ENCODE measurements at regions not wholly inside any gene's neighbourhood (a gene's known extent, or its start where the extent isn't known, plus 50 kb on each side); places are given as distances from the start of the nearest gene placed in this dataset.

- DNase-seq (ENCODE audit: low spot score), result no peak
Measured at GRCh38 chr4:124177647-124178425, 534.7 kb downstream of the ANKRD50 start.

GRCh38 chr4:124178449-124179021 lies 534.0 kb downstream of the ANKRD50 start:
- DNase-seq (ENCODE audit: low spot score), result no peak

GRCh38 chr4:124179506-124180186 lies 532.9 kb downstream of the ANKRD50 start:
- no peak for DNase-seq (ENCODE audit: low spot score)

- no peak for DNase-seq (ENCODE audit: low spot score)
Measured at GRCh38 chr4:124181039-124181438, 531.5 kb downstream of the ANKRD50 start.

GRCh38 chr4:124183231-124183630 lies 529.3 kb downstream of the ANKRD50 start:
- no peak for DNase-seq (ENCODE audit: low spot score)

GRCh38 chr4:124183926-124184325 lies 528.6 kb downstream of the ANKRD50 start:
- DNase-seq (ENCODE audit: low spot score), result no peak

GRCh38 chr4:124184792-124185191 lies 527.7 kb downstream of the ANKRD50 start:
- no peak for DNase-seq (ENCODE audit: low spot score)

GRCh38 chr4:124188595-124188994 lies 523.9 kb downstream of the ANKRD50 start:
- no peak for DNase-seq (ENCODE audit: low spot score)

- DNase-seq (ENCODE audit: low spot score), result no peak
Measured at GRCh38 chr4:124189545-124189944, 523.0 kb downstream of the ANKRD50 start.

- no peak for DNase-seq (ENCODE audit: low spot score)
Measured at GRCh38 chr4:124191329-124191728, 521.2 kb downstream of the ANKRD50 start.

GRCh38 chr4:124192544-124192943 lies 520.0 kb downstream of the ANKRD50 start:
- no peak for DNase-seq (ENCODE audit: low spot score)

GRCh38 chr4:124199185-124199584 lies 513.3 kb downstream of the ANKRD50 start:
- DNase-seq (ENCODE audit: low spot score), result no peak

GRCh38 chr4:124199755-124200154 lies 512.8 kb downstream of the ANKRD50 start:
- no peak for DNase-seq (ENCODE audit: low spot score)

GRCh38 chr4:124201636-124202035 lies 510.9 kb downstream of the ANKRD50 start:
- DNase-seq (ENCODE audit: low spot score), result no peak

- DNase-seq (ENCODE audit: low spot score), result peak; percentile 27
Measured at GRCh38 chr4:124202099-124202498, 510.4 kb downstream of the ANKRD50 start.

- DNase-seq (ENCODE audit: low spot score), result no peak
Measured at GRCh38 chr4:124203613-124204238, 508.8 kb downstream of the ANKRD50 start.

- DNase-seq (ENCODE audit: low spot score), result peak; percentile 41
Measured at GRCh38 chr4:124206779-124207605, 505.5 kb downstream of the ANKRD50 start.

- no peak for DNase-seq (ENCODE audit: low spot score)
Measured at GRCh38 chr4:124209211-124209610, 503.3 kb downstream of the ANKRD50 start.

GRCh38 chr4:124209626-124210025 lies 502.9 kb downstream of the ANKRD50 start:
- no peak for DNase-seq (ENCODE audit: low spot score)

GRCh38 chr4:124210746-124211145 lies 501.8 kb downstream of the ANKRD50 start:
- DNase-seq (ENCODE audit: low spot score), result no peak

- DNase-seq (ENCODE audit: low spot score), result no peak
Measured at GRCh38 chr4:124212815-124213630, 499.5 kb downstream of the ANKRD50 start.
